Testis (tissue), 2 donors: ENCODE measurements at regions not wholly inside any gene's neighbourhood (a gene's known extent, or its start where the extent isn't known, plus 50 kb on each side); places are given as distances from the start of the nearest gene placed in this dataset.

ENCODE experiments used
- DNase-seq: peaks from one replicate; pipeline ENCODE4 v3.0.0-alpha.2; 2019
- H3K27ac ChIP-seq, 2 donors: fragments of 200-600 bp; sonication (generic); one replicate each; pipeline ENCODE4 v1.5.1; 2019
- H3K27me3 ChIP-seq: fragments of 200-600 bp; sonication (generic); one replicate; pipeline ENCODE4 v1.5.1; 2019
- H3K36me3 ChIP-seq: fragments of 200-600 bp; sonication (generic); one replicate; pipeline ENCODE4 v1.5.1; 2017; ENCODE audit warnings: low read depth; ENCODE audit errors: missing control alignments
- H3K4me1 ChIP-seq: fragments of 200-600 bp; sonication (generic); one replicate; pipeline ENCODE4 v1.5.1; 2019
- H3K4me3 ChIP-seq, 2 donors: fragments of 200-600 bp; sonication (generic); one replicate each; pipeline ENCODE4 v1.5.1; 2017 to 2019
- H3K9me3 ChIP-seq: fragments of 200-600 bp; sonication (generic); one replicate; pipeline ENCODE4 v1.5.1; 2017
- POLR2A ChIP-seq: fragments of 450-650 bp; IDR thresholded peaks from one replicate; pipeline ENCODE4 v1.6.1; 2017; ENCODE audit warnings: antibody characterized with exemption, mild to moderate bottlenecking, moderate library complexity
- WGBS, 2 donors: methylation state at CpG; one replicate each; pipeline ENCODE4 v1.1.5; 2018; 5-methylcytosine and 5-hydroxymethylcytosine counted together
- intact Hi-C: fragments of 100-400 bp; cut with DNase I; formaldehyde crosslinking; loops from one replicate; pipeline ENCODE4 v1.15.1; 2023; ENCODE audit warnings: low total_unique reads
- TF ChIP-seq, protein P1 (sequence below), 3 experiments: fragments of 450-650 bp in 2 of 3; fragments of 200-600 bp in 1 of 3; sonication (generic) in 1 of 3; IDR thresholded peaks; one replicate each; pipeline ENCODE4 v1.5.1; 2016 to 2019; ENCODE audit warnings: antibody characterized with exemption in 3 of 3, mild to moderate bottlenecking in 2 of 3, moderate library complexity in 1 of 3

DNA sequence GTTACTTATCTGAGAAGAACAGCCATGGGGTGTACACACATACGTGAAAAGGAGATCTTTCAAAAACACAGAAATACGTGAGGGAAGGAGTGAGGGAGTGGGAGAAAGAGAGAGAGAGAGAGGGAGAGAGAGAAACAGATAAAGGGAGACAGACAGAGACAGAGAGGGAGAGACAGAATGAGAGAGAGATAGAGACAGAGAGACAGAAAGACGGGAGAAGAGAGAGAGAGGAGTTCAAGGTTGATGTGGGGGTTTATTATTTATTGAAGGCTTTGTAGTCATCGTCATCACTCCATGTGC is 64.0 kb downstream of the CHST2 start:
- no peaks in the 10 kb centered on the region for H3K9me3 ChIP-seq
- no peak overlapping the region for H3K27ac ChIP-seq
- DNase-seq, result no peak
- H3K4me1 ChIP-seq, result no peaks in the 10 kb centered on the region
- intact Hi-C loops, result no loop called here
- H3K36me3 ChIP-seq, result no peaks in the 10 kb centered on the region
- WGBS, 2 donors, result 67 to 79% methylated on average over 4 of the region's 4 CpGs
- H3K27me3 ChIP-seq, result no peaks in the 10 kb centered on the region
- no peak for TF ChIP-seq POLR2A
- TF ChIP-seq, protein P1, sequence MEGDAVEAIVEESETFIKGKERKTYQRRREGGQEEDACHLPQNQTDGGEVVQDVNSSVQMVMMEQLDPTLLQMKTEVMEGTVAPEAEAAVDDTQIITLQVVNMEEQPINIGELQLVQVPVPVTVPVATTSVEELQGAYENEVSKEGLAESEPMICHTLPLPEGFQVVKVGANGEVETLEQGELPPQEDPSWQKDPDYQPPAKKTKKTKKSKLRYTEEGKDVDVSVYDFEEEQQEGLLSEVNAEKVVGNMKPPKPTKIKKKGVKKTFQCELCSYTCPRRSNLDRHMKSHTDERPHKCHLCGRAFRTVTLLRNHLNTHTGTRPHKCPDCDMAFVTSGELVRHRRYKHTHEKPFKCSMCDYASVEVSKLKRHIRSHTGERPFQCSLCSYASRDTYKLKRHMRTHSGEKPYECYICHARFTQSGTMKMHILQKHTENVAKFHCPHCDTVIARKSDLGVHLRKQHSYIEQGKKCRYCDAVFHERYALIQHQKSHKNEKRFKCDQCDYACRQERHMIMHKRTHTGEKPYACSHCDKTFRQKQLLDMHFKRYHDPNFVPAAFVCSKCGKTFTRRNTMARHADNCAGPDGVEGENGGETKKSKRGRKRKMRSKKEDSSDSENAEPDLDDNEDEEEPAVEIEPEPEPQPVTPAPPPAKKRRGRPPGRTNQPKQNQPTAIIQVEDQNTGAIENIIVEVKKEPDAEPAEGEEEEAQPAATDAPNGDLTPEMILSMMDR (IDR thresholded peaks at IDR 0.05), result no peak
- no peak overlapping the region for H3K4me3 ChIP-seq

DNA sequence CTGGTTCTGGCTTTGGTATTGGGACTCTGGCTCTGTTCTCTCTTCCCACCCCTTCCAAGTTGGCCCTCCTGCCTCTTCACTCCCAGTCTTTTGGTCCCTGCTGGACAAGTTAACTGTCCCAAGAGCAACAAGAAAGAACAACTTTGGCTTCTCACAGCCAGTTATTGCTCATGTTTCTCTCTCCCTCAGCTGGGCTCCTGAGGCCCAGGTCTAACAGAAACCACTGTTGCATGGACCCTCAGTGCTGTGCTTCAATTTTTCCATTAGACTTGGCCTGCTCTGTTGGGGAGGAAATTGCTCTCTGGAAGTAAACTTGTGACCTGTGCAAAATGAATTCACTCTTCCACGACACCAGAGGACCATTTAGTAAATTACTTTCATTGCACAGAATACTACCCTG is 64.5 kb downstream of the CHST2 start:
- no peak overlapping the region for H3K27ac ChIP-seq
- no peaks in the 10 kb centered on the region for H3K4me1 ChIP-seq
- intact Hi-C loops, result no loop called here
- H3K27me3 ChIP-seq, result no peaks in the 10 kb centered on the region
- no peaks in the 10 kb centered on the region for H3K36me3 ChIP-seq
- TF ChIP-seq, protein P1 (IDR thresholded peaks at IDR 0.05), result no peak
- no peak for TF ChIP-seq POLR2A
- no peaks in the 10 kb centered on the region for H3K9me3 ChIP-seq
- no peak for DNase-seq
- no peak overlapping the region for H3K4me3 ChIP-seq
- WGBS, 2 donors, result 56 to 63% methylated on average over 1 of the region's 1 CpG

DNA sequence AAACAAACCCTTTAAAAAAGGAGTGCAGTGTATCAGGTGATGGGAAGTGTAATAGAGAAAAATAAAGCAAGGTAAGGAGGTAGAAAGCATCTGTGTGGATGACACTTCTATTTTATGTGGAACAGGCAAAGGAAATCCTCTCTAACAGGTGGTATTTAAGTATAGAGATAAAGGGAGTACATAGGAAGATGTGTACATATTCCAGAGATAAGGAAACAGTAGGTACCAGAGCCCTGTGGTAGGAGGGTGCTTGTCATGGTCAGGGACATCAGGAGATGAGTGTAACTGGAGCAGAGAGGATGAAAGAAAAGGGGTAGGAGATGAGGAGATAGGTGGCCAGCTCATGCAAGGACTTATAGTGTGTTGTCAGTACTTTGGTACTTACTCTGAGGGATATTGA is 65.8 kb downstream of the CHST2 start:
- Histone ChIP-seq H3K9me3 (no peaks in the 10 kb centered on the region), H3K36me3 (no peaks in the 10 kb centered on the region), H3K27me3 (no peaks in the 10 kb centered on the region), H3K4me1 (no peaks in the 10 kb centered on the region), H3K27ac (no peak overlapping the region), H3K4me3 (no peak overlapping the region)
- no peak for DNase-seq
- TF ChIP-seq POLR2A, result no peak
- TF ChIP-seq, protein P1 (IDR thresholded peaks at IDR 0.05), result no peak
- intact Hi-C loops, result no loop called here

DNA sequence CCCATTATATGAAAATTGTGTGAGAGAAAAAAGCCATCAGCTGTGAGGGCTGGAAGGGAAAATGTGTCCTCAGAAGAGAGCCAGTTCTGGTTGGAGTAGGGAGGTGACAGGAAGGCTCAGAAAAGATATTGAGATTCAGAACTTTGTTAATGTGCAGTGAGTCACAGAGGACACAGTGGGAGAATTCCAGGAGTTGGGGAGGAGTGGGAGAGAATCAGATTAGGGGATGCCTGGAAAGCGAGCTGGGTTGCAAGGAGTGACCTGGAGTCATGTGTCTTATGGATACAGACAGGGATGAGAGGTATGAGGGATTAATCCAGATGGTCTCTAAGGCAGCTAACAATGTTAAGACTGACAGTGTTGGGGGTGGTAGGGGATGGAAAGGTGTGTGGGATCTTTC is 67.5 kb downstream of the CHST2 start:
- Histone ChIP-seq H3K36me3 (no peaks in the 10 kb centered on the region), H3K4me1 (no peaks in the 10 kb centered on the region), H3K27me3 (no peaks in the 10 kb centered on the region), H3K9me3 (no peaks in the 10 kb centered on the region), H3K4me3 (no peak overlapping the region), H3K27ac (no peak overlapping the region)
- no peak for TF ChIP-seq POLR2A
- TF ChIP-seq, protein P1 (IDR thresholded peaks at IDR 0.05), result no peak
- no peak for DNase-seq
- intact Hi-C loops, result no loop called here
- WGBS, 2 donors, result 87 to 88% methylated on average over 1 of the region's 1 CpG

DNA sequence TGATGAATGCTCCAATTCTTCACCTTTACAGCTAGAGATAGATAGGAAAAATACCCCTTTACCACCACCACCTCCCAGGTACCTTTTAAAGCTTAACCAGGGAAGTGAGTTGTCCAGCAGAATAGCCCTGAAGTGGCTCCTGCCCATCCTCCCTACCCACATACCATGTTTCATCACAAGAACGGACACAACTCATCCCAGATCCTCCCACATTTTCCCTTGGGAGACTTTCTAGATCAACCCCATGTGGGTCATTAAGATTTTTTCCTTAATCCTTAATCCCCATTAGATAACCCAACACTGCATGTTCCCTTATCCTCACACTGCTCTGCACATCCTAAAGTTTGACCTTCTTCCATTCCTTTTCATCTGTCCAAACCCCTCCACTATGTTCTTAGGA is 69.3 kb downstream of the CHST2 start:
- H3K27ac ChIP-seq, result no peak overlapping the region
- no peaks in the 10 kb centered on the region for H3K36me3 ChIP-seq
- intact Hi-C loops, result no loop called here
- H3K9me3 ChIP-seq, result no peaks in the 10 kb centered on the region
- TF ChIP-seq POLR2A, result no peak
- TF ChIP-seq, protein P1 (IDR thresholded peaks at IDR 0.05), result no peak
- H3K4me1 ChIP-seq, result no peaks in the 10 kb centered on the region
- DNase-seq, result no peak
- H3K4me3 ChIP-seq, result no peak overlapping the region
- WGBS, 2 donors, result 50 to 74% methylated on average over 1 of the region's 1 CpG
- H3K27me3 ChIP-seq, result no peaks in the 10 kb centered on the region
